Liver (tissue), 8 donors: ENCODE measurements at regions not wholly inside any gene's neighbourhood (a gene's known extent, or its start where the extent isn't known, plus 50 kb on each side); places are given as distances from the start of the nearest gene placed in this dataset.
"Not testable (repeated sequence)": the region's sequence is repeated elsewhere in the genome, so short reads cannot be mapped to it uniquely, and the experiment has no call there.

ENCODE experiments used
- DNase-seq: peaks from one replicate; pipeline ENCODE4 v3.0.0-alpha.2; 2017; ENCODE audit warnings: low spot score
- H3K27ac ChIP-seq, 2 donors: one replicate each; pipeline ENCODE4 v1.7.0; 2013; ENCODE audit warnings: inconsistent platforms in 2 of 2, low read length in 2 of 2, control low read depth in 1 of 2, low read depth in 1 of 2, mild to moderate bottlenecking in 1 of 2
- H3K27me3 ChIP-seq, 4 donors: one replicate each; pipeline versions ENCODE4 v1.6.1 to v1.7.0; 2013; ENCODE audit warnings: low read length in 3 of 4, inconsistent platforms in 1 of 4, mild to moderate bottlenecking in 1 of 4, moderate library complexity in 1 of 4; ENCODE audit not compliant: control insufficient read depth in 4 of 4, insufficient read depth in 4 of 4
- H3K36me3 ChIP-seq, 4 donors: one replicate each; pipeline versions ENCODE4 v1.6.1 to v1.7.0; 2013; ENCODE audit warnings: low read length in 3 of 4, mild to moderate bottlenecking in 3 of 4, low read depth in 1 of 4, moderate library complexity in 1 of 4; ENCODE audit not compliant: control insufficient read depth in 4 of 4, insufficient read depth in 3 of 4
- H3K4me1 ChIP-seq, 4 donors: one replicate each; pipeline versions ENCODE4 v1.6.1 to v1.7.0; 2013; ENCODE audit warnings: low read length in 3 of 4, mild to moderate bottlenecking in 3 of 4, moderate library complexity in 1 of 4; ENCODE audit not compliant: control insufficient read depth in 4 of 4, insufficient read depth in 4 of 4
- H3K4me3 ChIP-seq, 3 donors: one replicate each; pipeline versions ENCODE4 v1.6.1 to v1.7.0; 2013; ENCODE audit warnings: low read length in 3 of 3, control low read depth in 1 of 3, low read depth in 1 of 3, mild to moderate bottlenecking in 1 of 3
- H3K9ac ChIP-seq, 2 donors: one replicate each; pipeline ENCODE4 v1.7.0; 2013; ENCODE audit warnings: low read length in 2 of 2, mild to moderate bottlenecking in 2 of 2, moderate library complexity in 2 of 2, control low read depth in 1 of 2, low read depth in 1 of 2
- H3K9me3 ChIP-seq, 4 donors: one replicate each; pipeline versions ENCODE4 v1.6.1 to v1.7.0; 2013; ENCODE audit warnings: low read length in 3 of 4; ENCODE audit not compliant: control insufficient read depth in 4 of 4
- HNF4A ChIP-seq, 2 donors: conservative IDR thresholded peaks; 2 replicates each; pipeline ENCODE4 v1.6.1; 2016; ENCODE audit warnings: antibody characterized with exemption in 2 of 2, mild to moderate bottlenecking in 2 of 2
- NR2F2 ChIP-seq: IDR thresholded peaks from 2 replicates; pipeline ENCODE4 v1.6.1; 2016; ENCODE audit warnings: antibody characterized with exemption
- RXRA ChIP-seq, 2 donors: IDR thresholded peaks; 2 replicates each; pipeline ENCODE4 v1.6.1; 2017 to 2018; ENCODE audit warnings: antibody characterized with exemption in 2 of 2, mild to moderate bottlenecking in 1 of 2
- WGBS: extraction: QIAGEN DNeasy Blood & Tissue Kit; methylation state at CpG from one replicate; pipeline ENCODE4 v1.1.7; 2013; 5-methylcytosine and 5-hydroxymethylcytosine counted together
- TF ChIP-seq, protein P1 (sequence below): fragments of 150-350 bp; IDR thresholded peaks from 2 replicates; pipeline ENCODE4 v1.5.1; 2017; ENCODE audit warnings: improper control_type of control experiment, low read depth, low read length; ENCODE audit not compliant: missing input control
- TF ChIP-seq, protein P2 (sequence below): IDR thresholded peaks from 2 replicates; pipeline ENCODE4 v1.6.1; 2016; ENCODE audit warnings: antibody characterized with exemption
- TF ChIP-seq, protein P3 (sequence below): IDR thresholded peaks from 2 replicates; pipeline ENCODE4 v1.6.1; 2016; ENCODE audit warnings: antibody characterized with exemption, mild to moderate bottlenecking
- donor health status: healthy.
- donor health status: healthy.
- donor health status: healthy.
- donor health status: healthy.
- donor health status: healthy.

DNA sequence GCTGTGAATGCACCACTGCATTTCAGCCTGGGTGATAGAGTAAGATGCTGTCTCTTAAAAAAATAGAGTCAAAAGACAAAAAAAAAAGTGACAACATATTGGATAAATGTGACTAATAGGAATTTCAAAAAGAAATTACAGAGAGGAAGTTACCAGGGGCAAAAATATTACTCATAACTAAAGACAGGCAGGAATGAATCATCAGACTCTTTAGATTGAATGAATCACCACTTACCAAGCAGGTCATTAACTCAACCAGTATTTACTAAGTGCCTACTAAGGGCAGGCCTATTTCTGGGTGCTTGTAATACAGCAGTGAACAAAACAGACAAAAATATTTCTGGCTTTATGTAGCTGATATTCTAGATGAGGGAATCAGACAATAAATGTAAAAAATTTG lies 301.3 kb downstream of the UBE2NL start:
- H3K4me1 ChIP-seq, H3K9ac ChIP-seq, H3K4me3 ChIP-seq, H3K36me3 ChIP-seq, H3K27me3 ChIP-seq, DNase-seq, H3K9me3 ChIP-seq, H3K27ac ChIP-seq: not testable (repeated sequence)

DNA sequence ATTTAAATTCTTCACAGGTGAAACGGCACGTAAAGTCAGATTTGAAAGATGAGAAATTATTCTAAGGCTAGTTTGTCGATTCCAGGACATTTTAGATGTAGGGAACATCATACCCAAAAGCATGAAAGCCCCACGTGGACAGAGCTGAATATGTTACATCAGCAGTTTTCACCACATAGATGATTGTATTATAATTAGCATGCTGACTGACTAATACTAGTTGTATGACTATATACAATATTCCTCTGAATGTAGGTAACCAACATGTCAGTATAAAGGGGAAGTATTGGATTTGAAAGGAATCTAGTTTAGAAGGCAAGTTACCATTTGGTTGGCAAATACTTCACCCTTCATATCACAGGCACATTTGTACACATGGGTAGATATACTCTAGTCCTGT lies 304.6 kb downstream of the UBE2NL start:
- not testable (repeated sequence) for H3K27me3 ChIP-seq, H3K9ac ChIP-seq, H3K36me3 ChIP-seq, H3K9me3 ChIP-seq, H3K4me3 ChIP-seq, H3K4me1 ChIP-seq, DNase-seq, H3K27ac ChIP-seq
- 85% methylated on average over 4 of the region's 4 CpGs for WGBS

DNA sequence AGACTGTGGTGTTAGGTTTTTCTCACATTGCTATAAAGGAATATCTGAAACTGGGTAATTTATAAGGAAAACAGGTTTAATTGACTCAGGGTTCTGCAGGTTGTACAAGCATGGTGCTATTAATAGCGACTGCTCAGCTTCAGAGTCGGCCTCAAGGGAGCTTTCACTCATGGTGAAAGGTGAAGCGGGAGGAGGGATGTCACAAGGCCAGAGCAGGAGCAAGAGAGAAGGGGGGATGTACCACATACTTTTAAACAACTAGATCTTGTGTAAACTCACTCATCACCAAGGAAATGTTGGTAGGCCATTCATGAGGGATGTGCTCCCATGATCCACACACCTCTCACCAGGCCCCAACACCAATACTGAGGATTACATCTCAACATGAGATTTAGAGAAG lies 313.2 kb downstream of the UBE2NL start:
- H3K4me3 ChIP-seq, H3K4me1 ChIP-seq, H3K9ac ChIP-seq, DNase-seq, H3K27me3 ChIP-seq, H3K36me3 ChIP-seq, H3K27ac ChIP-seq, H3K9me3 ChIP-seq: not testable (repeated sequence)
- 75% methylated on average over 3 of the region's 3 CpGs for WGBS

DNA sequence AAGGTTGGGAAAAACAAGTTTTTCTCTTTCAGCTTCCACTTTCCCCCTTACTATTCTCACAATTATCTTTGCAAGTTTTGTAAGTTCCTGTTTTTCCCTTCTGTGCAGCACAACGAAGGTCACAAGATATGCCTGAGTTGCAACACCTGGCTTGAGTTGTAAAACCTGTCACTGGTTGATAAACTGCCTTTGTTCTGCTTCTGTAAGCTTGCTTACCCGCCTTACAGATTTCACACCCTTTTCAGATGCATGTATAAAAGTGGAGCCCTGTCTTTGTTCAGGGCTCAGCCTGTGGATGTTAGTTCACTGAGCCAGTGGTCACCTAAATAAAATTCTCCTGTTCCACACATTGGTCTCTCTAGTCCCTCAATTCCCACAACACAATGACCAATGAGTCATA lies 318.9 kb downstream of the UBE2NL start:
- H3K27ac ChIP-seq, H3K4me3 ChIP-seq, H3K36me3 ChIP-seq, H3K4me1 ChIP-seq, DNase-seq, H3K27me3 ChIP-seq, H3K9ac ChIP-seq, H3K9me3 ChIP-seq: not testable (repeated sequence)
- WGBS = no CpG with 5 or more reads among the region's 2 CpGs

DNA sequence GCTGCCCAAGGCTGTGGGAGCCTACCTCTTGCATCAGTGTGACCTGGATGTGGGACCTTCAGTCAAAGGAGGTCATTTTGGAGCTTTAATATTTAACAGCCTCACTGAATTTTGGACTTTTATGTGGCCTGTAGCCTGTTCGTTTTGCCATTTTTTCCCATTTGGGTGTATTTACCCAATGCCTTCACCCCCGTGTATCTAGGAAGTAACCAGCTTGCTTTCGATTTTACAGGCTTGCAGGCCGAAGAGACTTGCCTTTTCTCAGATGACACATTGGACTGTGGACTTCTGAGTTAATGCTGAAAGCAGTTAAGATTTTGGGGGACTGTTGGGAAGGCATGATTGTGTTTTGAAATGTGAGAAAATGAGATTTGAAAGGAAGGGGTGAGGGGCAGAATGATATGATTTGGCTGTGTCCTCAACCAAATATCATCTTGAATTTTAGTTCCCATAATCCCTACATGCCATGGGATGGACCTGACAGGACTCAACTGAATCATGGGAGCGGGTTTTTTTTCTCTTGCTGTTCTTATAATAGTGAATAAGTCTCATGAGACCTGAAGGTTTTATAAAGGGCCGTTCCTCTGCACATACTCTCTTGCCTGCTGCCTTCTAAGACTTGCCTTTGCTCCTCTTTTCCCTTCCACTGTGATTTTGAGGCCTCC lies 324.6 kb downstream of the UBE2NL start:
- H3K27ac ChIP-seq, H3K9ac ChIP-seq, H3K4me3 ChIP-seq, H3K9me3 ChIP-seq, H3K4me1 ChIP-seq, H3K27me3 ChIP-seq, H3K36me3 ChIP-seq, DNase-seq: not testable (repeated sequence)
- 88% methylated on average over 2 of the region's 6 CpGs for WGBS

DNA sequence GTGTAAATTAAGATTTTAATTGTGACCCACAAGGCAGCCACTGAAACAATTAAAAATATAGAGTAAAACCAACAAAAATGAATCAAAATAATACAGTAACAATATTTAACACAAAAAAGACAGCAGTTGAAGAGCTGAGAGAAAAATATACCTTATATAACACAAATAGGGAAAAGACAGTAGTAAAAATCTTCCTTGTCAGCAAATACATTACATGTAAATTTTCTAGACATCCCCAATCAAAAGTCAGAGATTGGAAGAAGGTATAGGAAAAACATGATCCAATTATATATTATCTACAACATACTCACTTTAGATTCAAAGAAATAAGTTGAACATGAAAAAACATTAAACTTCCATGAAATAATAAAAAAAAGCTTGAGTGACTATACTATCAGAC lies 330.8 kb downstream of the UBE2NL start:
- Histone ChIP-seq H3K27me3 (no peaks in the 10 kb centered on the region), H3K4me1 (peaks cover 0 to 5% (median 3%) of the 10 kb centered on the region in 4 donors), H3K4me3 (no peak overlapping the region), H3K9ac (no peak overlapping the region), H3K27ac (no peak overlapping the region), H3K9me3 (no peaks in the 10 kb centered on the region), H3K36me3 (no peaks in the 10 kb centered on the region)
- no peak for DNase-seq
- TF ChIP-seq NR2F2 = no peak
- TF ChIP-seq RXRA (IDR thresholded peaks at IDR 0.05) = no peak
- TF ChIP-seq, protein P1, sequence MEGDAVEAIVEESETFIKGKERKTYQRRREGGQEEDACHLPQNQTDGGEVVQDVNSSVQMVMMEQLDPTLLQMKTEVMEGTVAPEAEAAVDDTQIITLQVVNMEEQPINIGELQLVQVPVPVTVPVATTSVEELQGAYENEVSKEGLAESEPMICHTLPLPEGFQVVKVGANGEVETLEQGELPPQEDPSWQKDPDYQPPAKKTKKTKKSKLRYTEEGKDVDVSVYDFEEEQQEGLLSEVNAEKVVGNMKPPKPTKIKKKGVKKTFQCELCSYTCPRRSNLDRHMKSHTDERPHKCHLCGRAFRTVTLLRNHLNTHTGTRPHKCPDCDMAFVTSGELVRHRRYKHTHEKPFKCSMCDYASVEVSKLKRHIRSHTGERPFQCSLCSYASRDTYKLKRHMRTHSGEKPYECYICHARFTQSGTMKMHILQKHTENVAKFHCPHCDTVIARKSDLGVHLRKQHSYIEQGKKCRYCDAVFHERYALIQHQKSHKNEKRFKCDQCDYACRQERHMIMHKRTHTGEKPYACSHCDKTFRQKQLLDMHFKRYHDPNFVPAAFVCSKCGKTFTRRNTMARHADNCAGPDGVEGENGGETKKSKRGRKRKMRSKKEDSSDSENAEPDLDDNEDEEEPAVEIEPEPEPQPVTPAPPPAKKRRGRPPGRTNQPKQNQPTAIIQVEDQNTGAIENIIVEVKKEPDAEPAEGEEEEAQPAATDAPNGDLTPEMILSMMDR = no peak
- TF ChIP-seq, protein P2, sequence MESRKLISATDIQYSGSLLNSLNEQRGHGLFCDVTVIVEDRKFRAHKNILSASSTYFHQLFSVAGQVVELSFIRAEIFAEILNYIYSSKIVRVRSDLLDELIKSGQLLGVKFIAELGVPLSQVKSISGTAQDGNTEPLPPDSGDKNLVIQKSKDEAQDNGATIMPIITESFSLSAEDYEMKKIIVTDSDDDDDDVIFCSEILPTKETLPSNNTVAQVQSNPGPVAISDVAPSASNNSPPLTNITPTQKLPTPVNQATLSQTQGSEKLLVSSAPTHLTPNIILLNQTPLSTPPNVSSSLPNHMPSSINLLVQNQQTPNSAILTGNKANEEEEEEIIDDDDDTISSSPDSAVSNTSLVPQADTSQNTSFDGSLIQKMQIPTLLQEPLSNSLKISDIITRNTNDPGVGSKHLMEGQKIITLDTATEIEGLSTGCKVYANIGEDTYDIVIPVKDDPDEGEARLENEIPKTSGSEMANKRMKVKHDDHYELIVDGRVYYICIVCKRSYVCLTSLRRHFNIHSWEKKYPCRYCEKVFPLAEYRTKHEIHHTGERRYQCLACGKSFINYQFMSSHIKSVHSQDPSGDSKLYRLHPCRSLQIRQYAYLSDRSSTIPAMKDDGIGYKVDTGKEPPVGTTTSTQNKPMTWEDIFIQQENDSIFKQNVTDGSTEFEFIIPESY = no peak
- TF ChIP-seq HNF4A (conservative IDR thresholded peaks at IDR 0.05) = no peak
- TF ChIP-seq, protein P3, sequence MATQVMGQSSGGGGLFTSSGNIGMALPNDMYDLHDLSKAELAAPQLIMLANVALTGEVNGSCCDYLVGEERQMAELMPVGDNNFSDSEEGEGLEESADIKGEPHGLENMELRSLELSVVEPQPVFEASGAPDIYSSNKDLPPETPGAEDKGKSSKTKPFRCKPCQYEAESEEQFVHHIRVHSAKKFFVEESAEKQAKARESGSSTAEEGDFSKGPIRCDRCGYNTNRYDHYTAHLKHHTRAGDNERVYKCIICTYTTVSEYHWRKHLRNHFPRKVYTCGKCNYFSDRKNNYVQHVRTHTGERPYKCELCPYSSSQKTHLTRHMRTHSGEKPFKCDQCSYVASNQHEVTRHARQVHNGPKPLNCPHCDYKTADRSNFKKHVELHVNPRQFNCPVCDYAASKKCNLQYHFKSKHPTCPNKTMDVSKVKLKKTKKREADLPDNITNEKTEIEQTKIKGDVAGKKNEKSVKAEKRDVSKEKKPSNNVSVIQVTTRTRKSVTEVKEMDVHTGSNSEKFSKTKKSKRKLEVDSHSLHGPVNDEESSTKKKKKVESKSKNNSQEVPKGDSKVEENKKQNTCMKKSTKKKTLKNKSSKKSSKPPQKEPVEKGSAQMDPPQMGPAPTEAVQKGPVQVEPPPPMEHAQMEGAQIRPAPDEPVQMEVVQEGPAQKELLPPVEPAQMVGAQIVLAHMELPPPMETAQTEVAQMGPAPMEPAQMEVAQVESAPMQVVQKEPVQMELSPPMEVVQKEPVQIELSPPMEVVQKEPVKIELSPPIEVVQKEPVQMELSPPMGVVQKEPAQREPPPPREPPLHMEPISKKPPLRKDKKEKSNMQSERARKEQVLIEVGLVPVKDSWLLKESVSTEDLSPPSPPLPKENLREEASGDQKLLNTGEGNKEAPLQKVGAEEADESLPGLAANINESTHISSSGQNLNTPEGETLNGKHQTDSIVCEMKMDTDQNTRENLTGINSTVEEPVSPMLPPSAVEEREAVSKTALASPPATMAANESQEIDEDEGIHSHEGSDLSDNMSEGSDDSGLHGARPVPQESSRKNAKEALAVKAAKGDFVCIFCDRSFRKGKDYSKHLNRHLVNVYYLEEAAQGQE = no peak
